ENCODE measurements at regions not wholly inside any gene's neighbourhood (a gene's known extent, or its start where the extent isn't known, plus 50 kb on each side); places are given as distances from the start of the nearest gene placed in this dataset.

- TF ChIP-seq CTCF (conservative IDR thresholded peaks at IDR 0.05; ENCODE audit: low read depth in 2 of 2) = no peak
Measured at GRCh38 chr6:109241199-109241598, 141.1 kb downstream of the CD164 start (continued).

GRCh38 chr6:109240370-109241084 lies 141.7 kb downstream of the CD164 start:
- no peaks in the 10 kb centered on the region for H3K79me2 ChIP-seq (replicated peaks; ENCODE audit: insufficient read depth)
- DNase-seq (ENCODE audit: low spot score) = no peak
- H3K4me3 ChIP-seq = no peak overlapping the region
- H3K9me2 ChIP-seq (ENCODE audit: insufficient read depth) = peaks cover 7% of the 10 kb centered on the region; the same call in 1 of the 2 replicates
- H3K4me1 ChIP-seq (ENCODE audit: insufficient read depth) = peaks cover 9% of the 10 kb centered on the region
- peak overlapping the region; percentile 76; the same call in 1 of the 2 replicates for H2AFZ ChIP-seq
- no peak overlapping the region for H3K27ac ChIP-seq (ENCODE audit: low read depth)
- Mint-ChIP-seq H3K4me3 (no peak overlapping the region), H3K36me3 (ENCODE audit: low read depth) (no peaks in the 10 kb centered on the region), H3K27me3 (ENCODE audit: insufficient read depth, low read depth, poor library complexity) (peaks cover 3% of the 10 kb centered on the region), H3K4me1 (peaks cover 6% of the 10 kb centered on the region), H3K9me3 (no peaks in the 10 kb centered on the region; the same call in 2 of the 3 replicates), H3K27ac (no peak overlapping the region)
- no peaks in the 10 kb centered on the region for H3K36me3 ChIP-seq (ENCODE audit: insufficient read depth)
- H4K20me1 ChIP-seq (replicated peaks; ENCODE audit: insufficient read depth) = no peaks in the 10 kb centered on the region
- no peak for ATAC-seq
- no peaks in the 10 kb centered on the region for H3K27me3 ChIP-seq (ENCODE audit: insufficient read depth)
- H3K4me2 ChIP-seq = no peak overlapping the region
- H3F3A ChIP-seq (replicated peaks; ENCODE audit: low read depth) = no peaks in the 10 kb centered on the region
- TF ChIP-seq REST (IDR thresholded peaks at IDR 0.05; ENCODE audit: unreplicated experiment) (no peak), JUNB (IDR thresholded peaks at IDR 0.05; ENCODE audit: unreplicated experiment) (no peak), ZNF114 (CRISPR knock-in tag; IDR thresholded peaks at IDR 0.05) (no peak), STAT1 (IDR thresholded peaks at IDR 0.05; ENCODE audit: unreplicated experiment) (no peak), EZH2phosphoT487 (IDR thresholded peaks at IDR 0.05; ENCODE audit: unreplicated experiment) (no peak), CTCF (conservative IDR thresholded peaks at IDR 0.05; ENCODE audit: low read depth in 2 of 2) (no peak), ZNF331 (CRISPR knock-in tag; IDR thresholded peaks at IDR 0.05; ENCODE audit: low read depth) (no peak), ZNF462 (CRISPR knock-in tag; IDR thresholded peaks at IDR 0.05) (no peak), CREB1 (CRISPR knock-in tag; IDR thresholded peaks at IDR 0.05; ENCODE audit: low read depth) (no peak), POLR2AphosphoS5 (IDR thresholded peaks at IDR 0.05; ENCODE audit: low read depth) (no peak), NANOG (IDR thresholded peaks at IDR 0.05; ENCODE audit: borderline replicate concordance) (no peak)
